Stimulated activated CD8-positive, alpha-beta memory T cell treated with anti-CD3 and anti-CD28 coated beads, Interleukin-12 subunit alpha, Interleukin-12 subunit beta, amount 100 ng/mL, for 24 hours (primary cell): ENCODE measurements at regions not wholly inside any gene's neighbourhood (a gene's known extent, or its start where the extent isn't known, plus 50 kb on each side); places are given as distances from the start of the nearest gene placed in this dataset.

Source experiments
- DNase-seq: peaks from one replicate; pipeline ENCODE4 v3.0.0-alpha.2; 2020; ENCODE audit errors: extremely low read depth

DNA sequence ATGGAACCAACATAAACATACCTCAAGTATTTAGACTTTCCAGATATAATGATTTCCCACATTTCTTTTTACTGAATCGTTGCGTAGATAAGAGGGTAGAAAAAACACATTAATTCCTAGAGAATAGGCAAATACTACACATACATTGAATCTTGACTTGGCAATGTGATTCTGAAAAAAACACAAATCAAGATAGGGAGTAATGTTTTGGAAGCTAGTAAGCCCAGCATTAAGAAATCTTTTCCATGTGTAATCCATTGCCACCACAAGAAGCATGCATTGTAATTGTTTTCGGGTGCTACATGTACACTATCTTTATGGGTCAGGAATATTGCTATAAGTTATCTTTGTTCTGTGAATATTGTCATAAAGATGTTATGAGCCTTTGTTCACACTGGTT, 269.8 kb upstream of the PDGFD start:
- DNase-seq = no peak

- DNase-seq = no peak
These were observed 269.0 kb upstream of the PDGFD start for GRCh38 chr11:104432981-104433380.

DNA sequence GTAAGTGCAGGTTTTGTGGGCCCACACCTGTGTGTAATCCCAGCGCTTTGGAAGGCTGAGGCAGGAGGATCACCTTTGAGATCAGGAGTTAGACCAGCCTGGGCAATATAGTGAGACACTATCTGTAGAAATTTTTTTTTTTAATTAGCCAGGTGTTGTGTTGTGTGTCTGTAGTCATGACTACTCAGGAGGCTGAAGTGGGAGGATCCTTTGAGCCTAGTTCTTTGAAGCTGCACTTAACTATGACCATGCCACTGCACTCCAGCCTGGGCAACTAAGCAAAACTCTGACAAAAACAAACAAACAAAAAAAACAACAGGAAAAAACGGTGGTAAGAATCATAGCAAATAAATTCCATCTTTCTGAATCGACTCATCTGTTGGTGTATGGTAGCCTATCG, 268.6 kb upstream of the PDGFD start:
- no peak for DNase-seq

GRCh38 chr11:104422324-104422944, 258.5 kb upstream of the PDGFD start:
- no peak for DNase-seq

DNA sequence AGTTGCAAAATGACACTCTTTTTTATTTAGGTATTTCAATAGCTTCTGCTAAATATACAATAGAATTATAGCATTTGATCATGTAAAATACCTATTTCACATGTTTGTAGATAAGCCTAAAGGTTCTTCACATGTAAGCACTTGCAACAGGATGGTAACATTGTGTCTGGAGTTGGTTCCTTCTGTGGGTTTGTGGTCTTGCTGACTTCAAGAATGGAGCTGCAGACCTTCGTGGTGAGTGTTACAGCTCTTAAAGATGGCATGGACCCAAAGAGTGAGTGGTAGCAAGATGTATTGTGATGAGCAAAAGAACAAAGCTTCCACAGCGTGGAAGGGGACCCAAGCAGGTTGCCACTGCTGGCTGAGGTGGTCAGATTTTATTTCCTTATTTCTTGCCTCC, 246.4 kb upstream of the PDGFD start:
- DNase-seq = no peak

- no peak for DNase-seq
These were observed 244.7 kb upstream of the PDGFD start for GRCh38 chr11:104408630-104409029.

GRCh38 chr11:104405277-104405676, 241.3 kb upstream of the PDGFD start:
- DNase-seq = no peak

DNA sequence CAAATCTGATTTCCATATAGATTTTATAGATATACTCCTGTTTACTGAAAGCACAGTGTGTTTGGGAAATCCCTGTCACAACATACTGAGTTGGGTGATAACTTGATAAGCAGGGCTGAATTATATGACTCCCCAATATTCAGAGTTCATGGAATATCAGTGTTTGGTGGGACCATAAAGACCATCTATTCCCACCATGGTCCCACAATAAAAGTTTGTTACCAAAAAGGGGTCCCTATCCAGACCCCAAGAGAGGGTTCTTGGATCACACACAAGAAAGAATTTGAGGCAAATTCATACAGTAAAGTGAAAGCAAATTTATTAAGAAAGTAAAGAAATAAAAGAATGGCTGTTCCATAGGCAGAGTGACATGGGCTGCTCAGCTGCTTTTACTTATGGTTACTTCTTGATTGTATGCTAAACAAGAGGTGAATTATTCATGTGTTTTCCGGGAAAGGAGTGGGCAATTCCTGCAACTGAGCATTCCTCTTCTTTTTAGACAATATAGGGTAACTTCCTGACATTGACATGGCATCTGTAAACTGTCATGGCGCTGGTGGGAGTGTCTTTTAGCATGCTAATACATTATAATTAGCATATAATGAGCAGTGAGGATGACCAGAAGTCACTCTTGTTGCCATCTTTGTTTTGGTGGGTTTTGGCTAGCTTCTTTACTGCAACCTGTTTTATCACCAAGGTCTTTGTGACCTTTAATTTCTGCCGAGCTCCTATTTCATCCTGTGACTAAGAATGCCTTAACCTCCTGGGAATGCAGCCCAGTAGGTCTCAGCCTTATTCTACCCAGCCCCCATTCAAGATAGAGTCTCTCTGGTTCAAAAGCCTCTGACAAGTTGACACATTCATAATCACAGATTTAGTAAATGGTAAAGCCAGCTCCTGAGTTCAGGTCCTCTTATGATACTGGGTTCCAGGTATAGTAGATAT, 240.6 kb upstream of the PDGFD start:
- DNase-seq = no peak

GRCh38 chr11:104402812-104403521, 239.0 kb upstream of the PDGFD start:
- DNase-seq = no peak

DNA sequence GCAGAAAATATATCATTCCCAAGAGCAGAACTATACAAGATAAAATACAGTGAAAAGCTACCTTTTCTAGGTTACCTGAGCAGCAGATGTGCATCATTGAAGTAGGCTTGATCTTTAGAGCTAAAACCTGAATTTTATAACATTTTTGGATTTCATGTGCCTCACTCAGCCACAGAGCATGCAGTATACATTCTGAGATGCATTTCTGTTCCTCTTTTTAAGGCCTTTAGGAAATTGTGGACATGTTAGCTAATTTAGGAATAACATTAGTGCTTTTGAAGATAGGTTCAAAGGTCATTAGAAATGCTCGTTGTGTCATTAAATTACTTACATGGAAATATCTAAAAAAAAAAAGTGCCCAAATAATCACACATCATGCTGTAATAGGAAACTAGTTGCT, 230.6 kb upstream of the PDGFD start:
- no peak for DNase-seq

GRCh38 chr11:104390651-104391050, 226.7 kb upstream of the PDGFD start:
- no peak for DNase-seq

GRCh38 chr11:104385884-104386283, 221.9 kb upstream of the PDGFD start:
- no peak for DNase-seq

GRCh38 chr11:104380358-104380757, 216.4 kb upstream of the PDGFD start:
- DNase-seq = no peak

GRCh38 chr11:104372111-104372510, 208.2 kb upstream of the PDGFD start:
- DNase-seq = no peak

- no peak for DNase-seq
These were observed 206.5 kb upstream of the PDGFD start for GRCh38 chr11:104370478-104370877.

GRCh38 chr11:104369761-104370160, 205.8 kb upstream of the PDGFD start:
- DNase-seq = no peak

- DNase-seq = no peak
These were observed 202.4 kb upstream of the PDGFD start for GRCh38 chr11:104366321-104366734.

- DNase-seq = no peak
These were observed 201.7 kb upstream of the PDGFD start for GRCh38 chr11:104365676-104366075.

DNA sequence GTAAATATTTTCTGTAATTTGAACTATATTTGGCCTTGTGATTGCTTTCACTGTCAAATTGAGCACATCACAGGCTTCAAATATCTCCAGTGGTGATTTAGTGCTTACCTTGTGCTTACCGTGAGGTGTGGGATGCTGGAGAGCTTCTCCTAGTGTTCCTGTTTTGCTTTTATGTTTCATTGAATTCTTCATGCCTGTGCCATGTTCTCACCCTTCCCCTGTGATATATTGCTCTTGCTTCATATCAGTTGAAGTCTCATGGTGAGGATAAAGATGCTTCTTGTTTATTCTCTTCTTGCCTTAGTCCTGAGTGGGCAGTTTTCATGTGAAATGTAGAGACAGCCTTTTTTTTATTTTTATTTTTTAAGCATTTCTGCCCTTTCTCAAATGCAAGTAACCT, 198.0 kb upstream of the PDGFD start:
- no peak for DNase-seq

- no peak for DNase-seq
These were observed 188.1 kb upstream of the PDGFD start for GRCh38 chr11:104352036-104352435.

GRCh38 chr11:104343578-104343977, 179.6 kb upstream of the PDGFD start:
- DNase-seq = no peak

DNA sequence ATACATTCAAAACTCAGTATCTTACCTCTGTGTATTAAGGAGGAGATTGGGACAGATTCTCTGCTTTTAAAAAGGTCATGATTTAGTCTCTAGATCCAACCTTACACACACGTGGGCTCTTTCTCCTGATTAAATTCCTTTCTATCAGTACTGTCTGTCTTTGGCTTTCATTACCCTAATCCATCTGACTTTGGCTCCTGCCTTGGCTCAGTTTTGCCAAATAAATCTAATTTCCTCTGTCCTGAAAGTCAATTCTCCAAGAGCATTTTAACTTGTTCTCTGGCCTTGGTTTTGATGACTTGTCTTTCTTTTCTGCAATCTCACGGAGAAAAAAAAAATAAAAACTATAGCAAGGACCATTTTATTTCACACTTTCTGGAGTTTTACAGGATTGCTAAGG, 176.6 kb upstream of the PDGFD start:
- DNase-seq = no peak

- DNase-seq = no peak
These were observed 175.5 kb upstream of the PDGFD start for GRCh38 chr11:104339380-104339831.
